Right renal pelvis (tissue), 4 donors: ENCODE measurements at regions not wholly inside any gene's neighbourhood (a gene's known extent, or its start where the extent isn't known, plus 50 kb on each side); places are given as distances from the start of the nearest gene placed in this dataset.

ENCODE experiments used
- DNase-seq, 4 donors: peaks; one replicate each; pipeline ENCODE4 v3.0.0-alpha.2; 2013; ENCODE audit warnings: low read depth in 4 of 4, low spot score in 3 of 4, missing footprints in 1 of 4

DNA sequence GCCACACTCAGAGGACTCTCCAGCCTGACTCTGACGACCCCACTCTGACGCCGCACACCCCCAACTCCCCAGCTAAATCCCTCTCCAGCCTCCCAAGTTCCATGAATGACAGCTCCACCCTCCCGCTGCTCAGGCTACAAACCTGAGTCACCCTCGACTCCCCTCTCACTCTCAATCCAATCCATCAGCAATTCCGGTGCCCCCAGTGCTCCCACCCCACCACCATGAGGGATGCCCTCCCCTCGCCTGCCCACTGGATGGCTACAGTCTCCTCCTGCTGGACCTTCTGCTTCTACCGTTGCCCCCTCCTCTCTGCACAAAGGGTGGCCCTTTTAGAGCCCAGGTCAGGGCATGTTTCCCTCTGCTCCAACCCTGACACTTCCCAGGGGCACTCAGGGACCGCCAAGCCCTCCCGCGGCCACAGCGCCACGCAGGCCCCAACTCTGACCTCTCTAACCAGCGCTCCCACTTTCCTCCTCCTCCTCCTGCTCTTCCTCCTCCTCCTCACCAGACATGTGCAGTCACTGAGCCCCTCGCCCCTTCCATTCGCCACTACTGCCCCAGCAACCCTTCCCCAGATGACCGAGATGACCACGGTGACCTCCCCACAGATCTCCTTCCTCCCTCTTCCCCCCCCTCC lies 69.5 kb upstream of the NUP50 start:
- DNase-seq: no peak

DNA sequence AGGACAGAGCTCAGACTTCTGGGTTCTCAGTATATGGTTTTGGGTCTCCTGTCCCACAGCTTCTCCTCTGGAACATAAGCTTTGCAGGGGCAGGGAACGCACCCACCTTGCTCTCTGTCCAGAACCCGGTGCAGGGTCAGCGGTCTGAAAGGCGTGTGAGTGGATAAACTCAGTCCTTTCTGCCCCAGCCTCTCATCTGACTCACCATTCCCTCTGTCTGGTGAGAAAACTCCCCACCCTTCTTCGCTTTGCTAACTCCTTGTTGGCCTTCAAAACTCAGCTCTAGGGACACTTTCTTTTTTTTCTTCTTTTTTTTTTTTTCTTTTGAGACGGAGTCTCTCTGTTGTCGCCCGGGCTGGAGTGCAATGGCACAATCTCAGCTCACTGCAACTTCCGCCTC lies 68.9 kb upstream of the NUP50 start:
- DNase-seq: no peak

DNA sequence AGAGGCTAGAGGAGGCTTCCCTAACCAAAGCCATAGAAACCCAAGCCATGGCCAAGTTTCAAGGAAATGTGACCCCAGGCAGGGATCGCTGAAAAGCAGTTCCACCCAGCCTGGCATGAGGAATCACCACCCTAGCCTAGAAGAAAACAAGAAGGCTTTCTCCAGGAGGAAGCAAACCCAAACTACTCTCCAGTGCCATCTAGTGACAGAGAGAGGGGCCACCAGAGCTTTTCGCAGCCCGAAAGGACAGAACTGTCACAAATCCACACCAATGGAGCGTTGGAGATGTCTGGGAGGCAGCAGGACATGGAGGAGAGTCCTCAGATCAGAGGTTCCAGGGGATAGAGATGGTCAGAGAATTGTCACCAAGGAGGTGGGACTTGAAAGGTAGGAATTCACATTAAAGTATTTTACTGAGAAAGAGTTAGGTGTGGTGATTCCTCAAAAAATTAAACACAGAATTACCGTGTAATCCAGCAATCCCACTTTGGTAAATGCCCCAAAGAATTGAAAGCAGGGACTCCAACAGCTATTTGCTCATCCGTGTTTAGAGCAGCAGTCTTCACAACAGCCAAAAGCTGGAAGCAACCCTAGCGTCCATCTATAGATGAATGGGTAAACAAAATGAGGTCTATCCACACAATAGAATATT lies 67.3 kb upstream of the NUP50 start:
- peak; percentile 47 to 62 (median 60) for DNase-seq

DNA sequence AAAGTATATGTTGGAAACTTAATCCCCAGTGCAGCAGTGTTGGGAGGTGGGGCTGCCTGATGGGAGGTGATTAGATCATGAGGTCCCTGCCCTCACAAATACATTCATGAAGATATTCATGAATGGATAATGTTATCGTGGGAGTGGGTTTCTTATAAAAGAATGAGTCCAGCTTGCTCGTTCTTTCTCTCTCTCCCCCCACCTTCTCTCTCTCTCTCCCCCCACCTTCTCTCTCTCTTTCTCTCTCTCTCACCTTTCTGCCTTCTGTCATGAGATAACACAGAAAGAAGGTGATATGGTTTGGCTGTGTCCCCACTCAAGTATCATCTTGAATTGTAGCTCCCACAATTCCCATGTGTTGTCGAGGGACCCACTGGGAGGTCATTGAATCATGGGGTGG lies 66.7 kb upstream of the NUP50 start:
- no peak for DNase-seq

DNA sequence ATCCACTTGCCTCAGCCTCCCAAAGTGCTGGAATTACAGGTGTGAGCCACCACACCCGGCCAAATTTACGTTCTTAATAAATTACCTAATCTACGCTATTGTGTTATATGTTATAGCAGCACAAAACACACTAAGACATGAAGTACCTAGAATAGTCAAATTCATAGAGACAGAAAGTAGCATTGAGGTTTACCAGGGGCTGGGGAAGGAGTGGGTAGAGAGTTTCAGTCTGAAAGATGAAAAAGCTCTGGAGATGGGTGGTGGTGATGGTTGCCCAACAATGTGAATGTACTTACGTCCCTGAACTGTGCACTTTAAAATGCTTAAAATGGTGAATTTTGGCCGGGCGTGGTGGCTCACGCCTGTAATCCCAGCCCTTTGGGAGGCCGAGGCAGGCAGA lies 65.7 kb upstream of the NUP50 start:
- DNase-seq: no peak

DNA sequence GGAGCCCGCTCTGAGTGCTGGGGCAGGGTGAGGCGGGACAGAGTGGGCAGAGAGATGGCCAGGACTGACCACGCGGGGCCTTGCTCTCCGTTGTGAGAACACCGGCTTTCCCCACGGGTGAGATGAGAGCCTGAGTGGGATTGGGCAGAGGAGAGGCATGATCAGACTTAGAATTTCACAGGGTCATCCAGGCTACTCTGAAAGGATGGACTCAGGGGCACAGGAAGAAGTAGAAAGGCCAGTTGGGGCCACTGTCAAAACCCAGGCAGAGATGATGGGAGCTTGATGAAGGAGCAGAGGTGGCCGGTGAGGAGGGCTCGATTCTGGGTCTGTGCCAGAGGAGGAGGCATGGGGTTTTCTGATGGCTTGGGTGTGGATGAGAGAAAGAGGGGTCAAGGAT lies 63.8 kb upstream of the NUP50 start:
- no peak for DNase-seq

DNA sequence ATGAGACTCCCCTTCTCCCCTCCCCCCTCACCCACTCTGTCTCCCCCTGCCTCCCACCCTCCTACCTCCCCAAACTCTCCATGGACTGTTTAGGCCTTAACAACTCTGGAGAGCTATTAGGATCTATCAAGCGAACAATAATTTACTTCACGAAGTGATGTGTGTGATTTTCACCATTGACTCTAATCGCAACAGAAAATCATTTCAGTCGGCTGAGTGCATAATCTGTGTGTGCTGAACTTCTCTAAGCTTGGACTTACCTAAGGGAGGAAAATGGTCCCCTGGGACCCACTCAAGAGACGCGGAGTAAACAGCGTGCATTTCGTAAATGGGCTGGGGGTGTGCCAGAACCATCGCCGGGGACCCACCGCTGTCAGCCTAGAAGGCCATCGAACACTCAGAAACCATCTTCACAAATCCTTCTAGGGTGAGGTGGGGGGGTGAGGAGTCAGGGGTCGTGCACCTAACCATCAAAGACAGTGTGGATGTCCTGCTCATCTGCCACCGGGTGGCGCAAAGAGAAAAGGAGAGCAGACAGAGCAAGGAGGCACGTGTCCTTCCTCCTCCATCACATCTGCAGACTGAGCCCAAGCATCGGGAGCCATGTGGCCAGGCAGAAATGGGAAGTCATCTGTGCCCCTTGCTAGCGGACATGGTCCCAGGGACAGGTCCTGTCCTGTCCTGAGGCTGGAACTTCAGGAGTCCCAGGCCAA lies 62.1 kb upstream of the NUP50 start:
- DNase-seq: peak in 1 of 4 donors; percentile 30

DNA sequence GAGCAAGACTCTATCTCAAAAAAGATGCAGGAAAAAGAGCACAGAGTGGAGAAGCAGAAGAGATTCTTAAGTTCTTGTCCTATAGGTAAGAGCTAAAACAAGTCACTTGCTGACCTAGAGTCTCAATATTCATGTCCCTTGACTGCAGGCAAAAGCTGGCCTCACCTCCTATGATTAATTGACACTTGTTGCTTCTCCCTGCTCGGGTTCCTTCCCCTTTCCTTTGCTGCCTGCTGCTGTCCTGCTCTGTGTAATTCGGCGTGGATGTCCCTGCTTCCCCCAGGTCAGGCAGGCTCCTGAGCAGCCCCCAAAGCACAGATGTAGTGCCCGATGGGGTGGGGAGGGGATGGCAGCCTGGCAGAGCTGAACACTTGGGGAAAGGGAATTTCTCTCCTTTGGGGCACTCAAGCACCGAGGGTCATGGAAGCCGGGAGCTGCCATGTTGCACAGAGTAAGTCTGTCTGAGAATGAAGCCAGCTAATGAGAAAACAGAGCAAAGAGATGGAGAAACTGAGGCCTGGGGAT lies 60.8 kb upstream of the NUP50 start:
- no peak for DNase-seq

DNA sequence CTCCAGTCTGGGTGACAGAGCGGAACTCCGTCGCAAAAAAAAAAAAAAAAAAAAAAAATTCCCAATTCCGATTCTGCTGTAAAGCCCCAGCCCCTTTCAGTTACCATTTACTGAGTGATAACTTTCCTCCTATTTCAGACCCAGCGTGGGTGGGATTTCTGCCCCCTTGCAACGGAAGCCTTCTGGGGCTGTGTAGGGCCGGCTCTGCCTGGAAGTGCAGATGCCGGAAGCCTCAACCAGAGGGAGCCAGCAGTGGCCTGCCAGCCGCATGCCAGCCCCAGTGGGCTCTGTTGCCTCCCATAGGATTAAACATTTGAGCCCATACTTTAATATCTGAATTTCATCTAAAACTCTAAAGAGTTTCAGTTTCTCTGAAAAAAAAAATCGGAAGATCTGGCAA lies 60.0 kb upstream of the NUP50 start:
- DNase-seq: no peak

DNA sequence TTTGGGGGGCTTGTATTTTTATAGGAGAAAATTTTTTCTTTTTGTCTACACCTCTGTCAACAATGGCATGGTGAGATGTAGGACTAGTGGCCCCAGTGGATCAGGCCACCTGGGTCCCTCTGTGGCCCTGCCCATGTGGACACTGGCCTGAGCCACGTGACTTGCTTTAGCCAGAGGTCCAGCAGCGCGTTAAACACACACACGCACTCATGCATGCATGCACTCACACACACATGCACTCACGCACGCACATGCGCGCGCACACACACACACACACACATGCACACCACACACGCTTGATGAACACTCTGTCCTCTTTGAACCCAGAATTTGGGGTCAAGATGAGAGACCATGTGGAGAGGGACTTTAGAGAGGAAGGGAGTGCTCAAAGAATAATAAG lies 59.4 kb upstream of the NUP50 start:
- DNase-seq: no peak

DNA sequence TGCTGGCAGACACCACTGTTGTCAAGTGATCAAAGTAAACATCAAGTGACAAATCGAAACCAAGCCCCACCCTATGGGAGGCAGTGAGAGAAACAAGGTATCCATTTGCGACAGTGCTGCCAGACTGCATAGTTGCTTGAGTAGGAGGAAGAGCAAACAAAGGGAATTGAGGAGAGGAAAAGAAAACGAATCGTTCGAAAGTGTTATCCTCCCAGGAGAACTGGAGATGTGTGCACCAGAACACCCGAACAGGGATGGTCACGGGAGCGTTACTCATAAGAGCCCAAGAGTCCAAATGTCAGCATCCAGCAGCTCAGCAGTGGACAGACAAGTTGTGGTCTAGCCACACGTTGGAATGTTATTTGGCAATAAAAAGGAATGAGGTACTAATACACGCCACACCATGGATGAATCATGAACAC lies 58.4 kb upstream of the NUP50 start:
- no peak for DNase-seq

DNA sequence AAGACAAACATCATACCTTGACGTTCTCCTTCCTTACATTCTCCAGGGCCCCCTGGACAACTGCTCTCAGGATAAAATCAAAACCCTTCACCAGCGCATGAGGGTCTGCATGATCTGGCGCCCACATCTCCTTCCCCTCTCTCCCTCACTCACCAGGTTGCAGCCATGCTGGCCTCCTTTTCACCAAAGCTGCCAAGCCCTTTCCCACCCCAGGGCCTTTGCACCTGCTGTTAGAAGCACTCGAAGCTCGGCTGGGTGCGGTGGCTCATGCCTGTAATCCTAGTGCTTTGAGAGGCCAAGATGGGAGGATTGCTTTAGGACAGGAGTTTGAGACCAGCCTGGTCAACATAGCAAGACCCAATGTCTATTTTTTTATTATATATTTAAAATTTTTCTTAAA lies 56.1 kb upstream of the NUP50 start:
- no peak for DNase-seq

DNA sequence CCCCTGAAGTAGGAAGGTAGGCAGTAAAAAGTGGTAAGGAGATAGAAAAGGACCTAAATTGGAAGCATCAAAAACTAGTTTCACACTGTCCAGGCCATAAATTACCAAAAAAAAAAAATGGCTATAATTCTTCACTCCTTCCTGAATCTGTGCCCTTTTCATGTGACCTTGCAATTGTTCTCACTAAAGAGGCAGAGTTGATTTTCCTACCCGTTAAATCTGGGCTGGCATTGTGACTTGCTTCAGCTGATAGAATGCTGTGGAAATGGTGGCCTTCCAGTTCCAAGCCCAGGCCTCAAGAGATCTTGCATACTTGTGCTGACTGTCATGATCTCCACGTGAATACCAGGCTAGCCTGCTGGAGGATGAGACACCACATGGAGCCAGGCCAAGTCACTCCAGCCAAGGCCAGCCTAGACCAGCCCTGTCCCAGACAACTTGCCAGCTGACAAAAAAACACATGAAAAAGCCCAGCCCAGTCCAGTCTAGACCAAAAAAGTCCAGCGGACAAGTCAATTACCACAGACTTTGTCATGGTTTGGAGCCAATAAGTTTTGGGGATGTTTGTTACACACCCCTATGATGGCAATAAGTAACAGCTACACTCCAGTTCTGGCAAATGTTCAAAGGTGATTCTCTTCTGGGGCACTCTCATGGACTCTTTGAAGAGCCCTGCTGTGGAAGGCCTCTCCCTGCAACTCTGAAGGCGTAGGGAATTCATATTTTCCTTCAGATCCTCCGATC lies 51.4 kb upstream of the NUP50 start:
- DNase-seq: no peak
